GM23338 (cell line): ENCODE measurements at regions not wholly inside any gene's neighbourhood (a gene's known extent, or its start where the extent isn't known, plus 50 kb on each side); places are given as distances from the start of the nearest gene placed in this dataset.

Source experiments
- ATAC-seq: fragments of 200-7000 bp; cut with Tn5 transposase; 3 replicates; pipeline ENCODE4 v1.9.1; 2020
- DNase-seq: peaks from one replicate; pipeline ENCODE4 v3.0.0-alpha.2; 2015; ENCODE audit warnings: low spot score
- H2AFZ ChIP-seq: fragments of 200-600 bp; sonication (generic); 2 replicates; pipeline ENCODE4 v1.8.0; 2016; ENCODE audit warnings: antibody characterized with exemption, mild to moderate bottlenecking, moderate library complexity
- H3F3A ChIP-seq: fragments of 200-600 bp; sonication (generic); replicated peaks from 2 replicates; pipeline ENCODE4 v1.8.0; 2017; ENCODE audit warnings: antibody characterized with exemption, mixed run types, low read depth
- H3K27ac ChIP-seq: fragments of 200-600 bp; sonication (generic); 2 replicates; pipeline ENCODE4 v1.6.1; 2016; ENCODE audit warnings: low read depth
- H3K27me3 ChIP-seq: fragments of 200-600 bp; sonication (generic); 2 replicates; pipeline ENCODE4 v1.8.0; 2016; ENCODE audit warnings: mild to moderate bottlenecking, mixed run types, moderate library complexity; ENCODE audit not compliant: insufficient read depth
- H3K36me3 ChIP-seq: fragments of 200-600 bp; sonication (generic); 2 replicates; pipeline ENCODE4 v1.8.0; 2016; ENCODE audit warnings: mild to moderate bottlenecking; ENCODE audit not compliant: insufficient read depth
- H3K4me1 ChIP-seq: fragments of 200-600 bp; sonication (generic); 2 replicates; pipeline ENCODE4 v1.8.0; 2016; ENCODE audit warnings: mild to moderate bottlenecking, moderate library complexity; ENCODE audit not compliant: insufficient read depth
- H3K4me2 ChIP-seq: fragments of 200-600 bp; sonication (generic); 2 replicates; pipeline ENCODE4 v1.7.1; 2017; ENCODE audit warnings: mixed run types
- H3K4me3 ChIP-seq: fragments of 200-600 bp; sonication (generic); 2 replicates; pipeline ENCODE4 v1.6.1; 2016; ENCODE audit warnings: mixed run types
- H3K79me2 ChIP-seq: fragments of 200-600 bp; sonication (generic); replicated peaks from 2 replicates; pipeline ENCODE4 v1.8.0; 2017; ENCODE audit warnings: mild to moderate bottlenecking; ENCODE audit not compliant: insufficient read depth
- H3K9me2 ChIP-seq: fragments of 200-600 bp; sonication (generic); 2 replicates; pipeline ENCODE4 v1.8.0; 2017; ENCODE audit not compliant: insufficient read depth
- H4K20me1 ChIP-seq: fragments of 200-600 bp; sonication (generic); replicated peaks from 2 replicates; pipeline ENCODE4 v1.8.0; 2017; ENCODE audit warnings: mild to moderate bottlenecking; ENCODE audit not compliant: insufficient read depth
- H3K27ac Mint-ChIP-seq: 2 replicates; pipeline ENCODE4 v1.8.0; 2020; ENCODE audit warnings: inconsistent platforms, mild to moderate bottlenecking, moderate library complexity, mixed read lengths
- H3K27me3 Mint-ChIP-seq: 3 replicates; pipeline ENCODE4 v1.8.0; 2022; ENCODE audit warnings: low read depth, mild to moderate bottlenecking, moderate library complexity, mixed read lengths, inconsistent platforms; ENCODE audit not compliant: insufficient read depth, poor library complexity
- H3K36me3 Mint-ChIP-seq: 3 replicates; pipeline ENCODE4 v1.8.0; 2021; ENCODE audit warnings: low read depth, mild to moderate bottlenecking, inconsistent platforms, moderate library complexity, mixed read lengths
- H3K4me1 Mint-ChIP-seq: 3 replicates; pipeline ENCODE4 v1.8.0; 2020; ENCODE audit warnings: mild to moderate bottlenecking, inconsistent platforms, mixed read lengths
- H3K4me3 Mint-ChIP-seq: 3 replicates; pipeline ENCODE4 v1.8.0; 2021; ENCODE audit warnings: moderate library complexity, mild to moderate bottlenecking, inconsistent platforms, mixed read lengths
- H3K9me3 Mint-ChIP-seq: 3 replicates; pipeline ENCODE4 v1.8.0; 2020; ENCODE audit warnings: moderate library complexity, mild to moderate bottlenecking, inconsistent platforms, mixed read lengths
- CREB1 ChIP-seq: fragments of 250-450 bp; sonication (Bioruptor Pico); IDR thresholded peaks from 2 replicates; pipeline ENCODE4 v1.5.0; 2020; ENCODE audit warnings: low read depth, mild to moderate bottlenecking, moderate library complexity
- ETS1 ChIP-seq: IDR thresholded peaks from 2 replicates; pipeline ENCODE4 v1.6.1; 2016; ENCODE audit warnings: antibody characterized with exemption
- EZH2 ChIP-seq: fragments of 200-600 bp; sonication (generic); IDR thresholded peaks from one replicate; pipeline ENCODE4 v1.8.0; 2017; ENCODE audit warnings: antibody characterized with exemption, mild to moderate bottlenecking, low read depth; ENCODE audit not compliant: unreplicated experiment
- EZH2phosphoT487 ChIP-seq: fragments of 200-600 bp; sonication (generic); IDR thresholded peaks from one replicate; pipeline ENCODE4 v1.8.1; 2018; ENCODE audit warnings: antibody characterized with exemption; ENCODE audit not compliant: unreplicated experiment
- JUNB ChIP-seq: IDR thresholded peaks from one replicate; pipeline ENCODE4 v1.6.1; 2016; ENCODE audit warnings: antibody characterized with exemption; ENCODE audit not compliant: unreplicated experiment
- NANOG ChIP-seq: IDR thresholded peaks from 2 replicates; pipeline ENCODE4 v1.6.1; 2016; ENCODE audit warnings: antibody characterized with exemption, borderline replicate concordance
- POLR2AphosphoS5 ChIP-seq: IDR thresholded peaks from 2 replicates; pipeline ENCODE4 v1.6.1; 2016; ENCODE audit warnings: antibody characterized with exemption, low read depth
- ZNF114 ChIP-seq: fragments of 250-450 bp; sonication (Bioruptor Pico); IDR thresholded peaks from 2 replicates; pipeline ENCODE4 v1.5.0; 2020; ENCODE audit warnings: mild to moderate bottlenecking, moderate library complexity
- ZNF331 ChIP-seq: fragments of 250-450 bp; sonication (Bioruptor Pico); IDR thresholded peaks from 2 replicates; pipeline ENCODE4 v1.5.0; 2020; ENCODE audit warnings: low read depth, mild to moderate bottlenecking, moderate library complexity
- ZNF462 ChIP-seq: fragments of 250-450 bp; sonication (Bioruptor Pico); IDR thresholded peaks from 2 replicates; pipeline ENCODE4 v1.5.0; 2020; ENCODE audit warnings: mild to moderate bottlenecking, moderate library complexity

- Mint-ChIP-seq H3K27ac (peak overlapping the region; percentile 5), H3K27me3 (peaks cover 8% of the 10 kb centered on the region), H3K36me3 (no peaks in the 10 kb centered on the region; the same call in 2 of the 3 replicates), H3K4me3 (no peak overlapping the region), H3K9me3 (no peaks in the 10 kb centered on the region), H3K4me1 (peaks cover 11% of the 10 kb centered on the region)
- Histone ChIP-seq H3K27me3 (no peaks in the 10 kb centered on the region), H3K79me2 (no peaks in the 10 kb centered on the region), H2AFZ (no peak overlapping the region), H3K9me2 (peaks cover 6% of the 10 kb centered on the region; the same call in 1 of the 2 replicates), H3K27ac (no peak overlapping the region), H4K20me1 (no peaks in the 10 kb centered on the region), H3K4me3 (no peak overlapping the region), H3F3A (0 out of 2 replicates have a peak, but pooled peaks cover 5% of the 10 kb centered on the region), H3K4me2 (no peak overlapping the region), H3K36me3 (no peaks in the 10 kb centered on the region), H3K4me1 (peaks cover 12% of the 10 kb centered on the region)
- no peak for DNase-seq
- TF ChIP-seq NANOG (no peak), POLR2AphosphoS5 (no peak), JUNB (no peak), ETS1 (no peak)
- no peak for ATAC-seq
Measured at GRCh38 chr1:94715321-94715720, 104.8 kb upstream of the SLC44A3 start.

- no peaks in the 10 kb centered on the region for H3K79me2 ChIP-seq
- Mint-ChIP-seq H3K9me3 (no peaks in the 10 kb centered on the region), H3K4me3 (no peak overlapping the region), H3K27ac (no peak overlapping the region), H3K36me3 (no peaks in the 10 kb centered on the region; the same call in 2 of the 3 replicates), H3K4me1 (peaks cover 11% of the 10 kb centered on the region), H3K27me3 (peaks cover 8% of the 10 kb centered on the region)
- peaks cover 6% of the 10 kb centered on the region; the same call in 1 of the 2 replicates for H3K9me2 ChIP-seq
- peaks cover 12% of the 10 kb centered on the region for H3K4me1 ChIP-seq
- DNase-seq = no peak
- H3K36me3 ChIP-seq = no peaks in the 10 kb centered on the region
- no peak for ATAC-seq
- no peaks in the 10 kb centered on the region for H3K27me3 ChIP-seq
- H3K4me2 ChIP-seq = peak overlapping the region; percentile 33; the same call in 1 of the 2 replicates
- H3K4me3 ChIP-seq = no peak overlapping the region
- peak overlapping the region; percentile 16; the same call in 1 of the 2 replicates for H3K27ac ChIP-seq
- H4K20me1 ChIP-seq = no peaks in the 10 kb centered on the region
- no peak overlapping the region for H2AFZ ChIP-seq
- 0 out of 2 replicates have a peak, but pooled peaks cover 5% of the 10 kb centered on the region for H3F3A ChIP-seq
- TF ChIP-seq ETS1 (no peak), CREB1 (CRISPR knock-in tag) (no peak), ZNF114 (CRISPR knock-in tag) (no peak), EZH2phosphoT487 (no peak), ZNF331 (CRISPR knock-in tag) (no peak), NANOG (no peak), JUNB (no peak), ZNF462 (no peak), EZH2 (no peak)
Measured at GRCh38 chr1:94714552-94714951, 105.6 kb upstream of the SLC44A3 start.
